ENCODE measurements at regions not wholly inside any gene's neighbourhood (a gene's known extent, or its start where the extent isn't known, plus 50 kb on each side); places are given as distances from the start of the nearest gene placed in this dataset.

- Histone ChIP-seq H2BK15ac (ENCODE audit: low read depth, poor library complexity, severe bottlenecking) (no peak overlapping the region), H3K9me3 (ENCODE audit: control insufficient read depth, low read length) (no peaks in the 10 kb centered on the region), H4K8ac (ENCODE audit: low read length) (no peak overlapping the region), H3K4me3 (ENCODE audit: insufficient read depth in 1 of 2, low read depth in 1 of 2, low read length in 2 of 2) (no peak overlapping the region), H3K14ac (ENCODE audit: low read length in 2 of 2) (no peak overlapping the region), H2BK12ac (ENCODE audit: low read length in 2 of 2) (no peak overlapping the region), H2BK5ac (ENCODE audit: low read depth, low read length, poor library complexity, severe bottlenecking) (no peak overlapping the region), H3K23ac (ENCODE audit: low read length in 2 of 2) (no peak overlapping the region), H2AK5ac (ENCODE audit: low read length, severe bottlenecking) (no peak overlapping the region), H3K4me2 (ENCODE audit: low read length, poor library complexity, severe bottlenecking) (no peak overlapping the region), H4K91ac (ENCODE audit: low read length) (no peak overlapping the region), H3K36me3 (ENCODE audit: control insufficient read depth in 1 of 2, insufficient read depth in 2 of 2, low read depth in 1 of 2, low read length in 2 of 2) (no peaks in the 10 kb centered on the region), H2AFZ (ENCODE audit: low read depth, low read length) (no peak overlapping the region), H3K27ac (ENCODE audit: low read length, poor library complexity, severe bottlenecking) (no peak overlapping the region), H3K27me3 (ENCODE audit: control insufficient read depth in 1 of 2, insufficient read depth in 1 of 2, low read length in 2 of 2) (peaks cover 0 to 31% of the 10 kb centered on the region in 2 experiments), H3K4ac (ENCODE audit: low read depth in 1 of 2, low read length in 2 of 2) (no peak overlapping the region), H2BK120ac (ENCODE audit: low read depth, low read length) (no peak overlapping the region), H3K18ac (ENCODE audit: low read depth in 1 of 2, low read length in 2 of 2) (no peak overlapping the region), H3K4me1 (ENCODE audit: control insufficient read depth, insufficient read depth, low read depth, low read length) (peaks cover 20% of the 10 kb centered on the region), H3K9ac (ENCODE audit: low read length) (no peak overlapping the region), H3K79me1 (replicated peaks; ENCODE audit: low read length, poor library complexity, severe bottlenecking) (no peaks in the 10 kb centered on the region)
- WGBS: 98% methylated on average over 8 of the region's 10 CpGs
- DNase-seq: no peak
Observed at GRCh38 chr4:153111426-153112040, 92.7 kb upstream of the TRIM2 start.

GRCh38 chr4:153112041-153112441 is 92.2 kb upstream of the TRIM2 start:
- Histone ChIP-seq H3K18ac (ENCODE audit: low read depth in 1 of 2, low read length in 2 of 2) (no peak overlapping the region), H3K4me2 (ENCODE audit: low read length, poor library complexity, severe bottlenecking) (no peak overlapping the region), H2BK15ac (ENCODE audit: low read depth, poor library complexity, severe bottlenecking) (no peak overlapping the region), H2AFZ (ENCODE audit: low read depth, low read length) (no peak overlapping the region), H3K9ac (ENCODE audit: low read length) (no peak overlapping the region), H3K4ac (ENCODE audit: low read depth in 1 of 2, low read length in 2 of 2) (no peak overlapping the region), H3K4me3 (ENCODE audit: insufficient read depth in 1 of 2, low read depth in 1 of 2, low read length in 2 of 2) (no peak overlapping the region), H4K91ac (ENCODE audit: low read length) (no peak overlapping the region), H3K14ac (ENCODE audit: low read length in 2 of 2) (peak overlapping the region in 1 of 2 experiments; percentile 68), H3K27ac (ENCODE audit: low read length, poor library complexity, severe bottlenecking) (no peak overlapping the region), H3K9me3 (ENCODE audit: control insufficient read depth, low read length) (no peaks in the 10 kb centered on the region), H3K36me3 (ENCODE audit: control insufficient read depth in 1 of 2, insufficient read depth in 2 of 2, low read depth in 1 of 2, low read length in 2 of 2) (no peaks in the 10 kb centered on the region), H3K4me1 (ENCODE audit: control insufficient read depth, insufficient read depth, low read depth, low read length) (peaks cover 17% of the 10 kb centered on the region), H3K23ac (ENCODE audit: low read length in 2 of 2) (no peak overlapping the region), H2BK12ac (ENCODE audit: low read length in 2 of 2) (peak overlapping the region in 1 of 2 experiments; percentile 13), H2BK120ac (ENCODE audit: low read depth, low read length) (no peak overlapping the region), H3K79me1 (replicated peaks; ENCODE audit: low read length, poor library complexity, severe bottlenecking) (no peaks in the 10 kb centered on the region), H2AK5ac (ENCODE audit: low read length, severe bottlenecking) (peak overlapping the region; percentile 53), H3K27me3 (ENCODE audit: control insufficient read depth in 1 of 2, insufficient read depth in 1 of 2, low read length in 2 of 2) (peaks cover 0 to 27% of the 10 kb centered on the region in 2 experiments), H4K8ac (ENCODE audit: low read length) (no peak overlapping the region), H2BK5ac (ENCODE audit: low read depth, low read length, poor library complexity, severe bottlenecking) (no peak overlapping the region)
- DNase-seq: no peak
- WGBS: 92% methylated on average over 10 of the region's 10 CpGs

GRCh38 chr4:153113061-153113837 is 91.0 kb upstream of the TRIM2 start:
- no peak overlapping the region for H2BK12ac ChIP-seq (ENCODE audit: low read length in 2 of 2)
- H2BK15ac ChIP-seq (ENCODE audit: low read depth, poor library complexity, severe bottlenecking): no peak overlapping the region
- H4K91ac ChIP-seq (ENCODE audit: low read length): no peak overlapping the region
- H3K4me2 ChIP-seq (ENCODE audit: low read length, poor library complexity, severe bottlenecking): no peak overlapping the region
- no peak overlapping the region for H3K4ac ChIP-seq (ENCODE audit: low read depth in 1 of 2, low read length in 2 of 2)
- 94% methylated on average over 8 of the region's 8 CpGs for WGBS
- no peaks in the 10 kb centered on the region for H3K9me3 ChIP-seq (ENCODE audit: control insufficient read depth, low read length)
- H3K4me1 ChIP-seq (ENCODE audit: control insufficient read depth, insufficient read depth, low read depth, low read length): peaks cover 17% of the 10 kb centered on the region
- H3K18ac ChIP-seq (ENCODE audit: low read depth in 1 of 2, low read length in 2 of 2): no peak overlapping the region
- no peak overlapping the region for H3K9ac ChIP-seq (ENCODE audit: low read length)
- H3K79me1 ChIP-seq (replicated peaks; ENCODE audit: low read length, poor library complexity, severe bottlenecking): no peaks in the 10 kb centered on the region
- no peak overlapping the region for H3K4me3 ChIP-seq (ENCODE audit: insufficient read depth in 1 of 2, low read depth in 1 of 2, low read length in 2 of 2)
- peak overlapping the region; percentile 62 for H2AK5ac ChIP-seq (ENCODE audit: low read length, severe bottlenecking)
- H3K14ac ChIP-seq (ENCODE audit: low read length in 2 of 2): peak overlapping the region in 1 of 2 experiments; percentile 14
- no peak overlapping the region for H3K27ac ChIP-seq (ENCODE audit: low read length, poor library complexity, severe bottlenecking)
- H4K8ac ChIP-seq (ENCODE audit: low read length): no peak overlapping the region
- no peaks in the 10 kb centered on the region for H3K36me3 ChIP-seq (ENCODE audit: control insufficient read depth in 1 of 2, insufficient read depth in 2 of 2, low read depth in 1 of 2, low read length in 2 of 2)
- H3K27me3 ChIP-seq (ENCODE audit: control insufficient read depth in 1 of 2, insufficient read depth in 1 of 2, low read length in 2 of 2): peaks cover 0 to 20% of the 10 kb centered on the region in 2 experiments
- no peak overlapping the region for H3K23ac ChIP-seq (ENCODE audit: low read length in 2 of 2)
- peak; percentile 48 for DNase-seq
- no peak overlapping the region for H2BK5ac ChIP-seq (ENCODE audit: low read depth, low read length, poor library complexity, severe bottlenecking)
- H2AFZ ChIP-seq (ENCODE audit: low read depth, low read length): no peak overlapping the region
- H2BK120ac ChIP-seq (ENCODE audit: low read depth, low read length): no peak overlapping the region

- Histone ChIP-seq H3K27ac (ENCODE audit: low read length, poor library complexity, severe bottlenecking) (no peak overlapping the region), H2AFZ (ENCODE audit: low read depth, low read length) (no peak overlapping the region), H2BK12ac (ENCODE audit: low read length in 2 of 2) (no peak overlapping the region), H2BK120ac (ENCODE audit: low read depth, low read length) (no peak overlapping the region), H2AK5ac (ENCODE audit: low read length, severe bottlenecking) (peak overlapping the region; percentile 62), H3K27me3 (ENCODE audit: control insufficient read depth in 1 of 2, insufficient read depth in 1 of 2, low read length in 2 of 2) (peaks cover 0 to 18% of the 10 kb centered on the region in 2 experiments), H3K14ac (ENCODE audit: low read length in 2 of 2) (peak overlapping the region in 1 of 2 experiments; percentile 14), H2BK15ac (ENCODE audit: low read depth, poor library complexity, severe bottlenecking) (no peak overlapping the region), H3K4me3 (ENCODE audit: insufficient read depth in 1 of 2, low read depth in 1 of 2, low read length in 2 of 2) (no peak overlapping the region), H4K91ac (ENCODE audit: low read length) (no peak overlapping the region), H3K4ac (ENCODE audit: low read depth in 1 of 2, low read length in 2 of 2) (no peak overlapping the region), H3K79me1 (replicated peaks; ENCODE audit: low read length, poor library complexity, severe bottlenecking) (no peaks in the 10 kb centered on the region), H3K36me3 (ENCODE audit: control insufficient read depth in 1 of 2, insufficient read depth in 2 of 2, low read depth in 1 of 2, low read length in 2 of 2) (no peaks in the 10 kb centered on the region), H3K4me1 (ENCODE audit: control insufficient read depth, insufficient read depth, low read depth, low read length) (peaks cover 20% of the 10 kb centered on the region), H3K23ac (ENCODE audit: low read length in 2 of 2) (no peak overlapping the region), H2BK5ac (ENCODE audit: low read depth, low read length, poor library complexity, severe bottlenecking) (no peak overlapping the region), H3K9ac (ENCODE audit: low read length) (no peak overlapping the region), H3K4me2 (ENCODE audit: low read length, poor library complexity, severe bottlenecking) (no peak overlapping the region), H3K18ac (ENCODE audit: low read depth in 1 of 2, low read length in 2 of 2) (no peak overlapping the region), H3K9me3 (ENCODE audit: control insufficient read depth, low read length) (no peaks in the 10 kb centered on the region), H4K8ac (ENCODE audit: low read length) (no peak overlapping the region)
- no peak for DNase-seq
- WGBS: 100% methylated on average over 5 of the region's 5 CpGs
Observed at GRCh38 chr4:153113838-153114105, 90.5 kb upstream of the TRIM2 start.

All from mesenchymal stem cell (in vitro differentiated cells and primary cell).